NCI-H146 treated with DMSO at 0.1 percent for 48 hours (cell line): ENCODE measurements at regions not wholly inside any gene's neighbourhood (a gene's known extent, or its start where the extent isn't known, plus 50 kb on each side); places are given as distances from the start of the nearest gene placed in this dataset.
"Not testable (repeated sequence)": the region's sequence is repeated elsewhere in the genome, so short reads cannot be mapped to it uniquely, and the experiment has no call there.

Experiments
- DNase-seq: peaks from one replicate; lab custom pipeline; 2025; ENCODE audit not compliant: unreplicated experiment; lab: John Stamatoyannopoulos, UW

DNA sequence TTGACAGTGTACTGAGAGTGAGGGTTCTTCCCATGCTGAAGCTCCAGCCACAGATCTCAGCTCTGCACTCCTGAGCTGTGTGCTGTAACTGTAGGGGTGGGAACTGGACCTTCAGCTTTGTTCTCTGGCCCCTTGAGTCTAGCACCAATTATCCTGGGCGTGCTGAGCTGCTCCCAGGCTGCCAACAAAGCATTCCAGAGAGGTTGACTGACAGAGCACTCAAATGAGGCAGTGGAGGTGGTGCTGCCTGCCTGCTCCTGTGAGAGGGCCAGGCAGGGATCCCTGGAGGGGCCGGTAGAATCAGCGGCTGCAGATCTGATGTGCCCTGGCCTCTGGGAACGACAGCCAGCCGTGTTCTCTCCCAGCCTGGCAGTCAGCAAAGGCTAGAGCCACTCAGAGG lies 375.7 kb upstream of the AADAT start:
- no peak for DNase-seq

DNA sequence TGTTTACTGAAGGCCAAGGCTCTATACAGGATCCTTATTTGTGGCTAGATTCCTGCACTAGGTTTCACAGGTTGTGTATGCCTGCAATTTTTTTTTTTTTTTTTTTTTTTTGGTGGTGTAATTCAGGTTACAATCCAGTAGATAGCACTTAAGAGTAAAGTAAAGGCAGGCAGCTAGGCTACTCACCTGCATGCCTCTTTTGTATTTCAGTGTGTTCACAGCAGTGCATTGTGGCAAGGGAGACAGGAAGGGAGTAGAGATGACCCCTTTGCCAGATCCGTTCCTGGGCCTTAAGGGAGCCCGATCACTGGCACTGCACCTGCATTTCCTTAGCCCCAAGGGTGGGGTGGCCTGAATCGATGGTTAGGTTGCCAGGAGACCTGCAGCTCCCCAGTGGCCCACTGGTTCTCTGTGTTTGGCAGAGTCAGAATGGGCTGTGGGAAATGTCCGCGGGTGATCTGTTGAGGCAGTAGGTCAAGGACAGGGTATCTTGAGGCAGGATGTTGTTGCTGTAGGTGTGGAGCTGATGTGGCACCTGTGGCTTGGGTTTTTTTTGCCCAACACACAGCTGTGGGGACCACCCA lies 374.9 kb upstream of the AADAT start:
- no peak for DNase-seq

DNA sequence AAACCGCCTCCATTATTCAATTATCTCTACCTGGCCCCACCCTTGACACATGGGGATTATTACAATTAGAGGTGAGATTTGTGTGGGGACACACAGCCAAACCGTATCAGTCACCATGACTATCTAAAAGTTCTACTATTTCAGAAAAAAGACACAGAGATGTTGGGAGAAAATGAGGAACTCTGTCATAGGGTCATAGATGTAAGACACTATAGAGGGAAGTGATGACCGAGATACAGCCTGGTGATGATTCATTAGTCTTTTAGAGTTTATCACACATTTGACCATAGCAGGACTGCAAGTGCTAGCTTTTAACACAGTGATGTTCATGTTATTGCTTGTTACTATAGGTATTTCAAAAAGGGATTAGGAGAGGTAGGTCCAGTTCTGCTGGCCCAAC lies 357.0 kb upstream of the AADAT start:
- no peak for DNase-seq

DNA sequence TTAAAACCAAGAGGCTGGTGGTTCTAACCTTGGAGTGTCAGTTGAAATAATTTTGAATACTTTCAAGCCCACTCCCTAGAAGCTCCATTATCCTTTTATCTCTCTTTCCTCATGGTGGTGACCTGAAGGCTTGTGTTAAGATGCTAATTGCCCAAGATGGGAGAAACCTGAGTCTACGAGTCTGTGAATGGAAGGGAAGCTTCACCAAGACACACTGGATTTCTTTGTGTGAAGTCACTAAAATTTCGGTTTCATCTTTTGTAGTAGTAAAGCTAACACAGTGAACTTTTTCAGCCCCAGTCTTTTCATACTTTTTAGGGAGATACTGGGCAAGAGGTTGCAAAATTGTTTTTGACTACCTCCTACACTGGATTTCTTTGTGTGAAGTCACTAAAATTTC lies 351.4 kb upstream of the AADAT start:
- DNase-seq, result not testable (repeated sequence)

DNA sequence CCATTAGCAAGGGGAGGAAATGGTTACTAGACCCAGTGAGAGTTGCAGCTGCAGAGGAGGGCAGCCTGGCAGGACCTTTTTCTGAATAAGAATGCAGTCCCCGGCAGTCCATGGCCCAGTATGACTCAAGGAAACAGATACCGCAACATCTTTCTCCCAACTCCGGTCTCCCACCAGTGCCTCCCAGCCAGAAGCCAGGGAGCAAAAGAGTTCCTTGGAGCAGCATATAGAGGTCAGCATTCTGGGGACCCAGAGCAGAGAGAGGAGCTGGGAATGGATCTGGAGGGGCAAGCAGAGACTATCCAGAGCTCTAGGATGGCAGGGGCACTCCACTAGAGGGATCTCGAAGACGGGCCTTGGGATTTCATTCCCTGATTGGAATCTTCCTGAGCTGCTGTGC lies 339.2 kb upstream of the AADAT start:
- DNase-seq, result no peak

DNA sequence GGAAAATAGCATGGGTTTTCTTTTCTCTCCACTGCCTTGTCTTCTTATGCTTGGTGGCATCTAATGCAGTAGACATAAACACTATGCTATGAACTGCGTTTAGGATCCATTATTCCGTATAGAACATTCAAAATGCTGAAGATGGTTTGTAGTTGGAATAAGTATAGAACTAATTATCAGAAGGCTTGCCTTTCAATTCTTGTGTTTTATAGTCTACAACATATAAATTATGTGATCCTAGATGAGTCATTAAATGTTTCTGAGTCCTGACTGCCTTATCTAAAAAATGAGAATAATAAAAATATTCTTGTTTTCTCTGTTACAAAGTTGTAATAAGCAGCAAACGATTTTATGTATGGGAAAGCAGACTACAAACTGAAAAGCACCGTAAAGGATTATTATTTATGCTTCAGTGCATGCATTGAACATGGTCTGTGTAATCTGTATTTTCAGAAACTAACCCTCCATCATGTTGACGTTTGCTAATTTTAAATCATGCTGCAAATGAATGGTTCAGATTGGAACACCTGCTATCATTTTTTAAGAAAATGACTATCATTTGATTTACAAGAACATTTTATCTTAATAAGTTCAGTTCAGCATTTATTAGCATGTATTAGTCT lies 335.9 kb upstream of the AADAT start:
- no peak for DNase-seq

DNA sequence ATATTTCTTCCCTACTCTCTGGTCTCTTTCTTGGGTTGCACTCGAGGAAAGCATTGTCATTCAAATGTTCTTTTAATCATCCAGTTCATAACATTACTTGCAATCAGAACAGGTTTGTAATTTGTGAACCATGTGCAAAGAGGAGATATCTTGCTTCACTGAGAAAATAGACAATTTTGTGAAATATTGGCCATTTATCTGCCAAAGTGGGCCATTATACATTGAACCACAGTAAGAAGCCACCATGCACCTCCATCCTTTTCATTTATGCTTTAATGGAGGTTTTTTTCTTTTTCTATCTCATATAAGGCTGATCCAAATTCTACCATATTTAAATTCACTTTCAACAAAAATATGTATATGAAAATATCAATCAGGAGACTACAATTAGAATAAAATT lies 335.3 kb upstream of the AADAT start:
- DNase-seq, result no peak

DNA sequence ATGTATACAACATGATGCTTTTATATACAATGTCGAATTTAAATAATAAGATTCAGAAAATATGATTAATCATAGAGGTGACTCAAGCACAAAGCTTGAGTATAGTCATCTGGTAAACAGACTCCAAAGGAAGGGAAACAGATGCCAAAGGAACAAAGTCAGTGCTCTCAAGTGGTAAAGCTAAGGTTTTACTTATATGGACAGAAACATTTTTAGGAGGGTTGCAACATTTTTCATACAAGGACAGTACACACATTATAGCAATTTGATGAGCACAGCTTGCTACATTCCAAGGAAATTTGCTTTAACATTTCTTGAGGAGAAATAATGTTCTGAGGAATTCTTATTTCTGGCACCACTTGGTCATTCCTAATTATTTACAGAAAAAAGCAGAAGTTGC lies 333.4 kb upstream of the AADAT start:
- DNase-seq, result no peak

DNA sequence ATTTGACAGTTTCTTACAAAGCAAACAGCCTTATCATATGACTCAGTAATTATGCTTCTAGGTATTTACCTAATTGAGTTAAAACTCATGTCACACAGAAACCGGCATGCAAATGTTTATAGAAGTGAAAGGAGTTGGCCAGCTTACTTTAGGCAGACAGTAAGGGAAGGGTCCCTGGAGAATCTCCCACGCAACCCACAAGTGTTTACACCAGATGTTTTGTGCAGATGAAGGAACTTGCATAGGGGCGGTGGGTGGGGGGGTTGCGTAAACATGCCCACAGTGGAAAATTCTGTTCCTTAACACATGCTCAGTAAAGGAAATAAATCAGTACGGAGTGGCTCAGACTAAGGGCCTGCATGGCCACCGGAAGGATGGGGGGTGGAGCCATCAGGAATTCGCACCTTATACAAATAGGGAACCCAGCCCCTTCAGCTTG lies 330.5 kb upstream of the AADAT start:
- no peak for DNase-seq

DNA sequence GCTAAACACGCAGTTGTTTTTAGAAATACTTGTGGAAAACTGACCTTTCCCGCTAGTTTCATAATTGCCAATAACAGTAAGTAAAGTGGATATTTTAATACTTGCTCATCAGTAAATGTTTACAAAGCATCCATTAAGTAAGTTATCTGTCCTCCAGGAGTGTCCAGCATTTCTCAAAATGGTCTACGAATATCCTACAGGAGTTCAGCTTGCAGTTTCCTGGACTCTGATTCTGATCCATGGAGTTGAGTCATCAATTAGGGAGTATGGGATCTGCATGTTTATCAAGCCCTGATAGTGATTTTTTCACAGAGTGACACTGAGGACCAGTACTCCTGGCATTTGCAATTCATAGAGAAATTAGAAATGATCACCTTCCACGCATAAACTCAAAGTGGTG lies 325.2 kb upstream of the AADAT start:
- no peak for DNase-seq

DNA sequence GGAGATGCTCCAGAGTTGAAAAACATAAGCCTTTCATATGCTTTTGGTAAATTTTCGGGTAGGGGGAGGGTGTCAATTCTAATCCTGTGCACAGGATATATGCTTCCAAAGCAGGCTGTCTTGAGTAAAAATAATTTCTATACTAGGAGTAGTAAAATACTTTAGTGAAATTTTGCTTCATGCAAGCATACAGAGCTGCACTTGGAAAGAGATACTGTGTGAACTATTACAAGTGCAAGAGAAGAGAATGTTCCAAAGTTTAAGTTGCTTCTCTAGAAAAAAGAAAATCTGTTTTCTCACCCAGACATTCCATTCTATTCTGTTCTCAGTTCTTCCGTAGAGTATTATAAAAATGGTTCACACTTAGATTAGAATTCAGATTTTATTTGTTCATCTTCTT lies 324.6 kb upstream of the AADAT start:
- no peak for DNase-seq

DNA sequence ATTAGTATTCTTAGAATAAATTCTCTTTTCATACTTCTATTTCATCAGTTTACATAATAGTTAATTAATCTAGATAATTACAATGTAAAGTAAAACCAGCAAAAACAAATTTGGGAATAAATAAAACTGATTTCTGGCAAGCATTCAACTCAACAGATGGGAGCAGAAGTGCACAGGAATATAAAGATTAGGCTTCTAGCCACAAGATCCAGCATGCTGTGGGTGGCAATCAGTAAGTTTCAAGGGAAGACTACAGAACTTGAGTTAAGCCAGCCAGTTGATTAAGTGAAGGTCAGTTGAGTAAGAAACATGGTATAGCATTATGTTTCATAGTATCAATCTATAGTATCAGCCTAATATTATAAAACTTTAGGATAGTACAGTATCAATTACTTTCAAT lies 324.2 kb upstream of the AADAT start:
- no peak for DNase-seq

DNA sequence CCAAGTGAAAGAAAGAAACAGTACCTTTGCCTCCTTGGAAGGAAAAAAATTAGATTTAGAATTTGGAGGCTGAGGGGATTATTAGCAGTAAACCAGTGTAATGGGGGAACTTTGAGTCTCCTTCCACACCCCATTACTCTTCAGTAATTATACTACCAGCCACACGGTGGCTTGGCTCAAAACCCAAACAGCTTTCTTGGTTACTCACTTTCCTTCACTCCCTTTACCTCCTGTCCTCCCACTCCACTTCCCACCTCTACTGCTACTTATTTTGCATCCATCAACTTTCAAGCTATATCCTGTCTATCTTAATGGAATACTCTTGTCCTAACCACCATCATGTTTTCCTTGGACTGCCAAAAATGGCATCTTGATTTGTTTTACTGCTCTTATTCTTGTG lies 310.6 kb upstream of the AADAT start:
- no peak for DNase-seq

DNA sequence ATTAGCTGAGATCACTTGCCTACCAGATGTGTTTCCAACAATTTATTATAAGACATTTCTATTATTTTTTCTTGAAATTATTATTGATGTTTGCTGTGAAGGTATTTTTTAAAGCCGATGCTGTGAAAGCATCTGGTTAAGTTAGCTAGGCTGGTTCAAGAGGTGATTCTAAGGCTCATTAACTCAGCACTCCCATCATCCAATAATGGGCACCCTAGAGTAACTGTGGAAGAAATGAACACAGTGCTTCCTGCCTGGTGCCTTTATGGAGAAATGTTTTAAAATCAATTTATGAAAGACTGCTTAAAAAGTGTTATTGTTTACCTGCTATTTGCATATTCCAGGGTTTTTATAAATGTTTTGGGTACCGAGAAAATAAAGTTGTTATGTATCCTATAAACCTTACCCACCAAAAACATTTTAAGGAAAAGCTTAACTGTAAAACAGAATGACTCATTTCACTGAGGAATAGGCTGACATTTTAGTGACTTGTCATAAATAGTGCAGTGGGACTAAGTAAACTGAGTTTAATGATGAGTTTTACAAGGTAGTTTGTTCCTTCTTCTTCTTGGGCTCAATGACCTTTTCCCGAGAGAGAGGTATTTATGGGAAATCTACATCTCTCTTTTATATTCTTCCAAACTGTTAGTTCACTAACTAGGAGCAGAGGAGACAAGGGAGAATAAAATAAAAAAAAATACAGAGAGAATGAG lies 310.0 kb upstream of the AADAT start:
- no peak for DNase-seq

DNA sequence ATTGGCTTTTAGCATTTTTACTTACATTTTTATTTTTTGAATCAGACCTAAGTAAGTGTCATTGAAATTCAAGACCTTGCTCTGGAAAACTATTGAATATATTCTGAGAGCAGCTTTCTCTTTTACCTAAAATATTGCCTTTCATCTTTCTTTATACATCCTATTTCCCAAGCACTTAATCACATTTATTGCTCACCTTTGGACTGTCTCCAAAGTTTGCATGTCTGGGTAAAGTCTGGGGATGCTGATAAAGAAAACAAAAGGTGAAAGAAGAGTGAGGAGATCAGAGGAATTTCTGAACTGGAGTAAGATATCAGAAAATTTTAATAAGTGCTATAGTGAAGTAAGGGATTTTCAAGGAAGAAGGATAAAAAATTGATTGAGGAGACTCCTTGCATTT lies 308.5 kb upstream of the AADAT start:
- DNase-seq, result no peak

DNA sequence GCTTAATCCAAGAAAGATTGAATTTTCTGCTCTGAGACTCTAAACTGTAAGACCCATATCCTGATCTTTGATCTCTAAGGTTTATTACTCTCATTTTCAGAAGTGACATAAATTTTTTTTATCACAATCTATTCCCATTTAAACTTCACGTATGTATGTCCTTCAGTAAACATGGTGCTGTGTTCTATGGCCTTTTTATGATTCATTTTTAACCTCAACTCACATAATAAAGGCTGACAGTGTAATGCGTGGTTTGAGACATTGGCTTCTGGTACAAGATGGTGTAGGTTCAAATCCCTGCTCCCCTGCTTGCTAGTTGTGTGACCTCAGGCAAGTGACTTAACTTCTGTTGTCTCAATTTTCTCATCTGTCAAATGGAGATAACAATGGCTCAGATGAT lies 306.0 kb upstream of the AADAT start:
- DNase-seq, result no peak

DNA sequence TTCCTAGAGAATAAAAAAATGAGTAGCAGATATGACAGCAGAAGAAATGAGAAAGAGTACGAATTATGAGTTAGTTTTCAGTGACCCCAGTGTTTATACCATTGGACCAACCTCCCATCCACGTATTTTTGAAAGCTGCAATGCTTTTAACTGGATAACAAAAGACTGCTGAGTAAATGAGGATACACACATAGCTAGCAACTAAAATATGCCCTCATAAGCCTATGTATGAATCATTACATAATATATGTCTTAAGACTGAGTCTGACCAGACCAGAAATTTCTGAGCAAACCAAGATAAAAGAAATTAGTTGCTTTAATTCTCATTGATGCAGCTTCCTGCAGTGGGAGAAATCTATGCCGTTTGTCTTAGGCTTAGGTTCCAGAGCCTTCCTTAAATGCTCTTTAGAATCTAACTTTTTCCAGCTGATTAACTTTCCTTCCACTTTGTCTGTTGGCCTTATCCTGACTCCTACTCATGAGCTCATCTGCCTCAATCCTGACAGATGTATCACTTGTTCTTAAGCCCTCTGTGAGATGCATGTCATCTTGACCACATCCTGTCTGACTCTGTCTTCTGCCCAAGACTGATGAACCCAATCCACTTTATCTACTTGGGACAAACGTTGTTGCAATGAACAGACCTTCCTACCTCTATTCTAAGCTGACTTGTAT lies 301.4 kb upstream of the AADAT start:
- no peak for DNase-seq

DNA sequence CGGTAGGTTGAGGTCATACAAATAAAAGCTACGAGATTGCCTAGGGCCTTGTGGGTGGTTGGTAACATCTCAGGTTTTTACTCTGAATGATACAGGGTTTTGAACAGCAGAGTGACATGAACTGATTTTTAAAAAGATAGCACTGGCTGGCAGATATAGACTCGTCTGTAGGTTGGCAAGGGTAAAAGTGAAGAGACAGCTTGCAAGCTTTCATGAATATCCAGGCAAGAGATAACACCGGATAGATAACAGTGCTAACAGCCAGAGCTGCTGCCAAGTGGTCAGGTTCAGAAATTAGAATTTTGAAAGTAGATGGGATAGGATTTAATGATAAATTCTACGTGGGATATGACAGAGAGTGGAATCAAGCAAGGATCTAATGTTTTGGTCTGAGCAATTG lies 299.7 kb upstream of the AADAT start:
- no peak for DNase-seq

DNA sequence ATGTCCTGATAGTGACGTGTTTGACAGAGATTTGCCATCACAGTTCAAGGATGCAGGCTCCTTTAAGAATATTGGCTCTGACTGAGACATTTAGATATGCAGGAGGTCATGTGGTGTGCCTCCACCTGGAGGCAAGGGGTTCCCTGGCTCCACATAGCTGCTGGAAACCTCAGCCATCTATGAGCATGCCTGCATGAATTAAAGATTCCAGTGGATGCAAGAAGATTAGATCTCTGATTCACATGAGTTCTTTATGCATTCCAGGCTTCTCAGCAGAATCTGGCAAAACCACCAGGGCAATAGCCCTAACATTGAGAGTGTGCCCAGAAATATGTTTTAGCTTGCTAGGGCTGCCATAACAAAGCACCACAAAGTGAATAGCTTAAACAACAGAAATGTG lies 298.5 kb upstream of the AADAT start:
- DNase-seq, result no peak

DNA sequence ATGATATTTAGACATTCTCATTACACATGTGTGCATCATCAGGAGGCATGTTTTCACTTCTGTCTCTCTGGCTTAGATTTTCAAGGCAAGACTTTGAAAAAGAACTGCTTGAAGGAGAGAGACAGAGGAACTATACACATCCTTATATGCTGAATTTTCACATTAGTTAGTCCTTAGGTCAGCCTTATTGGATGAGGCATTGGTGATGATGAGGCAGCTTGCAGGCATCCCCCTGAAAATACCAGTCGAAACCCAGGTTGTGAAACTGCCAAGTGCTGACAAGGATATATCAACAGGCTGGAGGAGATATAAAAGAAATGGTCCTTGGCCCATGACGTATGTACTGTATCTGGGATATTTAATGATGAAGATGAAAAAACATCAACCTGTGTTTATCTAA lies 297.2 kb upstream of the AADAT start:
- no peak for DNase-seq

DNA sequence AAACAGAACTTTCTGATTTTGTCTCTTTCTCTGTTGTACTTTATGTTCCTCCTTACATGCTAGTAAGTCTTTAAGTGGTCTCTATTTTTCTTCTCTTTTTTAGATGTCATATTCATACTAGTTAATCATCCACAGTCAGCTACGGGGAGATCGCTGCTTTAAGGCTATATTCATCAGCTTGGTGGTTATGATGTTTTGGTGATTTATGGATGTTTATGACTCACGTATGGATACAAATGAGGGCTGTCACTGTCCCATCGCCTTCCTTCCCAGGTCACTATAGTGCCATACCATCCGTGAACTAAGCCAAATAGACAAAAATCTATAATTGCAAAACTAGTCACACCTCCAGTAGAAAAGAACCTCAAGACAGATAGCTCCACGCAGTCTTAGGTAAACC lies 296.8 kb upstream of the AADAT start:
- DNase-seq, result no peak

DNA sequence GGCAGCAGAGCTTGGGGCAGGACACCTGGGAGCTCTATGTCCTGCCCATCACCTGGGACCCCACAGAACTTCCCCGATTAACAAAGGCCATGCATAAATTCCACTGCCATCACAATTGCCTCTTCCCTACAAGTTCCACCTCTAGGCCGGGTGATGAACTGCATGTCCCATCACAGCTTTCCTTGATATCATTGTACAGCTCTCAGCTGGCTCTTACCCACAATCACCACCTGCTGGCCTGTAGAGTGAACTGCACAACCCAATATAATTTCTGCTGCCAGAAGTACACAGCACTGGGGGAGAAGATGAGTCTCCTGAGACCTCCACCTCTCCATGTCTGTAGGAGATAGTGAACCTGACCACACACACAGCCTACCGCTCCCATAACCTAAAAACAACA lies 285.0 kb upstream of the AADAT start:
- DNase-seq, result no peak
